Suprapubic skin (tissue), 3 donors: ENCODE measurements at regions not wholly inside any gene's neighbourhood (a gene's known extent, or its start where the extent isn't known, plus 50 kb on each side); places are given as distances from the start of the nearest gene placed in this dataset.

ENCODE experiments used
- POLR2A ChIP-seq, 2 donors: fragments of 450-650 bp; IDR thresholded peaks; one replicate each; pipeline ENCODE4 v1.6.1; 2017; ENCODE audit warnings: antibody characterized with exemption in 2 of 2, mild to moderate bottlenecking in 2 of 2, moderate library complexity in 2 of 2
- TF ChIP-seq, protein P1 (sequence below), 2 donors: fragments of 200-600 bp in 1 of 2; fragments of 450-650 bp in 1 of 2; sonication (generic) in 1 of 2; IDR thresholded peaks; one replicate each; pipeline ENCODE4 v1.5.1; 2016 to 2019; ENCODE audit warnings: antibody characterized with exemption in 2 of 2, mild to moderate bottlenecking in 1 of 2, moderate library complexity in 1 of 2

DNA sequence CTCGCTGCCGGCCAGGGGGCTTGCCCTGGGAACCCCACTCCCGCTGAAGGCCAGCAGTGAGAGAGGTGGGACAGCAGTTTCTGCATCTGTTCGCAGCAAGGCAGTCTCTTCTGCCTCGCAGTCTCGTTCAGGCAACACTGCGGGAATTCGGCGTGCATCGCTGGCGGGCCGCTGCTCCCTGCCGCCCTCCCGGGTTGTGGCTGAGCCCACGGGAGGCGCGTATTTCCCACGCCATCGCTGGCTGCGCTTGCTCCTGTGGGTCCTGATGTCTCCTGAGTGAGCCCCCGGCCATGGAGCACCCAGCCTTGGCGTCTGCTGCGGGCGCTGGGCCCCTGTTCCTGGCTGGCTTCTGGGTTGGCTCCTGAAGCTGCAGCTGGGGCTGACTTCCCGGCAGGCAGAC, 227.9 kb downstream of the TEX29 start:
- TF ChIP-seq, protein P1, sequence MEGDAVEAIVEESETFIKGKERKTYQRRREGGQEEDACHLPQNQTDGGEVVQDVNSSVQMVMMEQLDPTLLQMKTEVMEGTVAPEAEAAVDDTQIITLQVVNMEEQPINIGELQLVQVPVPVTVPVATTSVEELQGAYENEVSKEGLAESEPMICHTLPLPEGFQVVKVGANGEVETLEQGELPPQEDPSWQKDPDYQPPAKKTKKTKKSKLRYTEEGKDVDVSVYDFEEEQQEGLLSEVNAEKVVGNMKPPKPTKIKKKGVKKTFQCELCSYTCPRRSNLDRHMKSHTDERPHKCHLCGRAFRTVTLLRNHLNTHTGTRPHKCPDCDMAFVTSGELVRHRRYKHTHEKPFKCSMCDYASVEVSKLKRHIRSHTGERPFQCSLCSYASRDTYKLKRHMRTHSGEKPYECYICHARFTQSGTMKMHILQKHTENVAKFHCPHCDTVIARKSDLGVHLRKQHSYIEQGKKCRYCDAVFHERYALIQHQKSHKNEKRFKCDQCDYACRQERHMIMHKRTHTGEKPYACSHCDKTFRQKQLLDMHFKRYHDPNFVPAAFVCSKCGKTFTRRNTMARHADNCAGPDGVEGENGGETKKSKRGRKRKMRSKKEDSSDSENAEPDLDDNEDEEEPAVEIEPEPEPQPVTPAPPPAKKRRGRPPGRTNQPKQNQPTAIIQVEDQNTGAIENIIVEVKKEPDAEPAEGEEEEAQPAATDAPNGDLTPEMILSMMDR (IDR thresholded peaks at IDR 0.05), result no peak
- no peak for TF ChIP-seq POLR2A (IDR thresholded peaks at IDR 0.05)
